HepG2 (cell line): ENCODE measurements at regions not wholly inside any gene's neighbourhood (a gene's known extent, or its start where the extent isn't known, plus 50 kb on each side); places are given as distances from the start of the nearest gene placed in this dataset.

ENCODE experiments used
- ATAC-seq: fragments of 200-7000 bp; cut with Tn5 transposase; 3 replicates; pipeline ENCODE4 v1.9.1; 2020; ENCODE audit warnings: mild to moderate bottlenecking, moderate library complexity
- BruUV-seq: library from RNA; stranded (reverse); fragments of 400-500 nt; replicated peaks from 2 replicates; lab custom pipeline; 2021; lab: Mats Ljungman, UMichigan
- CTCF ChIA-PET: fragments of 300-600 bp; formaldehyde crosslinking; extraction: SDS; loops from one replicate; lab custom pipeline; 2021; ENCODE audit warnings: low total read pairs, inconsistent platforms, low intra/inter-chr PET ratio; lab: Yijun Ruan, JAX
- POLR2A ChIA-PET: fragments of 350-600 bp; sonication (Branson Sonifier 250); formaldehyde crosslinking; loops from one replicate; lab custom pipeline; 2020; ENCODE audit warnings: antibody characterized with exemption, inconsistent platforms; lab: Yijun Ruan, JAX
- DNase-seq: peaks from one replicate; pipeline ENCODE4 v3.0.0-alpha.2; 2015; ENCODE audit warnings: low spot score
- FAIRE-seq: peaks from 3 replicates; lab custom pipeline; 2011; peaks lifted over from hg19 to GRCh38; lab: Jason Lieb, UNC
- H2AFZ ChIP-seq: one replicate; pipeline ENCODE4 v1.6.1; 2011; ENCODE audit warnings: low read length, inconsistent platforms
- H3K27ac ChIP-seq: fragments of 300-600 bp; 3 replicates; pipeline ENCODE4 v1.8.0; 2011; ENCODE audit warnings: mixed run types, mild to moderate bottlenecking, mixed read lengths, low read length, inconsistent platforms; ENCODE audit not compliant: insufficient read depth; ENCODE audit errors: extremely low read length
- H3K27me3 ChIP-seq, 2 experiments: fragments of 200-600 bp in 1 of 2; 2 replicates in 1 of 2; 3 replicates in 1 of 2; pipeline versions ENCODE4 v1.6.0 to v1.8.0; 2011; ENCODE audit warnings: low read length in 2 of 2, mild to moderate bottlenecking in 2 of 2, moderate library complexity in 2 of 2, inconsistent platforms in 1 of 2; ENCODE audit not compliant: insufficient read depth in 2 of 2, control insufficient read depth in 1 of 2
- H3K36me3 ChIP-seq, 2 experiments: fragments of 200-600 bp in 1 of 2; replicated peaks in 1 of 2; 2 replicates in 1 of 2; 3 replicates in 1 of 2; pipeline versions ENCODE4 v1.5.1 to v1.8.0; 2011; ENCODE audit warnings: low read length in 2 of 2, inconsistent platforms in 1 of 2; ENCODE audit not compliant: insufficient read depth in 2 of 2, control insufficient read depth in 1 of 2
- H3K4me1 ChIP-seq: 2 replicates; pipeline ENCODE4 v1.5.1; 2012; ENCODE audit warnings: low read length, inconsistent platforms; ENCODE audit not compliant: insufficient read depth
- H3K4me2 ChIP-seq: 2 replicates; pipeline ENCODE4 v1.6.0; 2011; ENCODE audit warnings: low read depth, low read length, inconsistent platforms
- H3K4me3 ChIP-seq, 3 experiments: fragments of 200-600 bp in 1 of 3; sonication (generic), shearing (Covaris generic) in 1 of 3; replicated peaks in 1 of 3; 2 replicates each; pipeline ENCODE4 v1.5.1; 2011 to 2016; ENCODE audit warnings: low read length in 3 of 3, inconsistent platforms in 2 of 3, low read depth in 2 of 3, mild to moderate bottlenecking in 2 of 3, control low read depth in 1 of 3, mixed read lengths in 1 of 3; ENCODE audit not compliant: insufficient read depth in 1 of 3
- H3K79me2 ChIP-seq: one replicate; pipeline ENCODE4 v1.6.1; 2011; ENCODE audit warnings: low read length, inconsistent platforms; ENCODE audit not compliant: insufficient read depth
- H3K9ac ChIP-seq: 2 replicates; pipeline ENCODE4 v1.6.0; 2011; ENCODE audit warnings: mild to moderate bottlenecking, low read depth, low read length, inconsistent platforms; ENCODE audit not compliant: insufficient read depth
- H3K9me3 ChIP-seq: 2 replicates; pipeline ENCODE4 v1.5.1; 2012; ENCODE audit warnings: mild to moderate bottlenecking, low read length
- H4K20me1 ChIP-seq: 2 replicates; pipeline ENCODE4 v1.6.0; 2011; ENCODE audit warnings: inconsistent platforms, mild to moderate bottlenecking, low read length, moderate library complexity; ENCODE audit not compliant: insufficient read depth
- ISX ChIP-seq: sonication (generic); formaldehyde crosslinking; conservative IDR thresholded peaks from 2 replicates; pipeline ENCODE4 v1.5.0; 2020; ENCODE audit warnings: missing genetic modification reagents
- KAT2B ChIP-seq: fragments of 150-350 bp; IDR thresholded peaks from 2 replicates; pipeline ENCODE4 v1.6.1; 2014; ENCODE audit warnings: low read depth, low read length, borderline replicate concordance
- MATR3 ChIP-seq: sonication (generic); formaldehyde crosslinking; IDR thresholded peaks from 2 replicates; pipeline ENCODE4 v1.4.0; 2020; ENCODE audit warnings: missing genetic modification reagents
- PRPF4 ChIP-seq: fragments of 200-400 bp; formaldehyde crosslinking; IDR thresholded peaks from 2 replicates; pipeline ENCODE4 v1.6.1; 2016; ENCODE audit warnings: low read length, low read depth; ENCODE audit not compliant: poor library complexity, severe bottlenecking
- REPIN1 ChIP-seq: sonication (generic); formaldehyde crosslinking; IDR thresholded peaks from 2 replicates; pipeline ENCODE4 v1.8.0; 2022; ENCODE audit warnings: missing genetic modification reagents, low read depth, mild to moderate bottlenecking, borderline replicate concordance
- TCF12 ChIP-seq, 2 experiments: fragments of 450-650 bp in 1 of 2; sonication (generic) in 1 of 2; formaldehyde crosslinking in 1 of 2; IDR thresholded peaks; 2 replicates each; pipeline versions ENCODE4 v1.6.1 to v1.8.0; 2017 to 2022; ENCODE audit warnings: antibody characterized with exemption in 1 of 2, mild to moderate bottlenecking in 1 of 2, missing genetic modification reagents in 1 of 2, moderate library complexity in 1 of 2
- ZNF124 ChIP-seq: sonication (generic); formaldehyde crosslinking; IDR thresholded peaks from 2 replicates; pipeline ENCODE4 v1.4.0; 2020; ENCODE audit warnings: missing genetic modification reagents
- ZNF496 ChIP-seq: sonication (generic); formaldehyde crosslinking; IDR thresholded peaks from 2 replicates; pipeline ENCODE4 v1.8.1; 2023; ENCODE audit warnings: mild to moderate bottlenecking, moderate library complexity, missing genetic modification reagents; ENCODE audit not compliant: insufficient replicate concordance
- WGBS: methylation state at CpG from one replicate; pipeline ENCODE4 v1.1.6; 2017; ENCODE audit warnings: low lambda C conversion rate; 5-methylcytosine and 5-hydroxymethylcytosine counted together
- in situ Hi-C: cut with HindIII; loops from 2 replicates; pipeline ENCODE4 v1.10.0; 2017; ENCODE audit warnings: low pct_unique_long_range_greater_than_20kb; ENCODE audit not compliant: extremely low pct_ligation_motif_present
- intact Hi-C: fragments of 100-400 bp; cut with micrococcal nuclease; formaldehyde crosslinking; loops from one replicate; pipeline ENCODE4 v1.10.0; 2022; ENCODE audit not compliant: unreplicated experiment
- TF ChIP-seq, protein P1 (sequence below): sonication (generic); formaldehyde crosslinking; IDR thresholded peaks from 2 replicates; pipeline ENCODE4 v1.5.1; 2020; ENCODE audit warnings: missing genetic modification reagents, mild to moderate bottlenecking, borderline replicate concordance
- TF ChIP-seq, protein P2 (sequence below): sonication (generic); formaldehyde crosslinking; IDR thresholded peaks from 2 replicates; pipeline ENCODE4 v1.5.1; 2020; ENCODE audit warnings: mild to moderate bottlenecking, moderate library complexity, missing genetic modification reagents
- TF ChIP-seq, protein P3 (sequence below): sonication (generic); formaldehyde crosslinking; IDR thresholded peaks from 2 replicates; pipeline ENCODE4 v1.5.1; 2020; ENCODE audit warnings: missing genetic modification reagents, mild to moderate bottlenecking, borderline replicate concordance
- TF ChIP-seq, protein P4 (sequence below): sonication (generic); formaldehyde crosslinking; IDR thresholded peaks from 2 replicates; pipeline ENCODE4 v1.9.0; 2021; ENCODE audit warnings: missing genetic modification reagents, mild to moderate bottlenecking, borderline replicate concordance
- TF ChIP-seq, protein P5 (sequence below): sonication (generic); formaldehyde crosslinking; IDR thresholded peaks from 2 replicates; pipeline ENCODE4 v1.5.0; 2020; ENCODE audit warnings: missing genetic modification reagents, mild to moderate bottlenecking, borderline replicate concordance

DNA sequence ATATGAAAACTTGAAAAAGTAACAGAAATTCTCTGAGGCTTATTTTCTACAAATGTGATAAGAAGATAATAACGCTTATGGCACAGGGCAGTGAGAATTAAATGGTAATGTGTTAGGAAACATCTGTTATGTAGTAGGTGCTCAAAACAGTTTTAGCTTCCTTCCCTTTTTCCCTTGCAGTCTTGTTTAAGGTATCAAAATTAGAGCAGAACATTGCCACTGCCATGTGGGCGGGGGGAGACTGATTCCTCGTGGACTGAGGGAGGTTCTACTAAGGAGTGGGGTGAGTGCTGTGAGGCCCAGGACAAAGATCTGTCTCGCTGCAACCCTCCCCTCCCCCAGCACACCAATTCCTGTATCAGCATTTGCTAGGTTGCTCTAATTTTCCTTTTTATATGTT lies 702.4 kb downstream of the TUSC7 start:
- DNase-seq: no peak
- in situ Hi-C loops (no loop called here), intact Hi-C loops (no loop called here)
- no peak overlapping the region for H3K4me3 ChIP-seq
- H3K9ac ChIP-seq: no peak overlapping the region
- H3K79me2 ChIP-seq: no peaks in the 10 kb centered on the region
- H2AFZ ChIP-seq: no peak overlapping the region
- no peaks in the 10 kb centered on the region for H3K9me3 ChIP-seq
- no peak for FAIRE-seq
- POLR2A ChIA-PET: no interaction called here
- 18% methylated on average over 2 of the region's 4 CpGs for whole genome bisulfite sequencing
- no TSS peak for BruUV-seq
- no peak overlapping the region for H3K4me2 ChIP-seq
- H3K27ac ChIP-seq: no peak overlapping the region
- H3K36me3 ChIP-seq: no peaks in the 10 kb centered on the region
- CTCF ChIA-PET: no interaction called here
- H3K27me3 ChIP-seq: no peaks in the 10 kb centered on the region
- no peak for TF ChIP-seq ZNF124
- no peak for TF ChIP-seq PRPF4
- no peak for TF ChIP-seq MATR3 (CRISPR knock-in tag)
- no peak for TF ChIP-seq KAT2B
- TF ChIP-seq REPIN1 (CRISPR knock-in tag): no peak
- TF ChIP-seq, protein P1, sequence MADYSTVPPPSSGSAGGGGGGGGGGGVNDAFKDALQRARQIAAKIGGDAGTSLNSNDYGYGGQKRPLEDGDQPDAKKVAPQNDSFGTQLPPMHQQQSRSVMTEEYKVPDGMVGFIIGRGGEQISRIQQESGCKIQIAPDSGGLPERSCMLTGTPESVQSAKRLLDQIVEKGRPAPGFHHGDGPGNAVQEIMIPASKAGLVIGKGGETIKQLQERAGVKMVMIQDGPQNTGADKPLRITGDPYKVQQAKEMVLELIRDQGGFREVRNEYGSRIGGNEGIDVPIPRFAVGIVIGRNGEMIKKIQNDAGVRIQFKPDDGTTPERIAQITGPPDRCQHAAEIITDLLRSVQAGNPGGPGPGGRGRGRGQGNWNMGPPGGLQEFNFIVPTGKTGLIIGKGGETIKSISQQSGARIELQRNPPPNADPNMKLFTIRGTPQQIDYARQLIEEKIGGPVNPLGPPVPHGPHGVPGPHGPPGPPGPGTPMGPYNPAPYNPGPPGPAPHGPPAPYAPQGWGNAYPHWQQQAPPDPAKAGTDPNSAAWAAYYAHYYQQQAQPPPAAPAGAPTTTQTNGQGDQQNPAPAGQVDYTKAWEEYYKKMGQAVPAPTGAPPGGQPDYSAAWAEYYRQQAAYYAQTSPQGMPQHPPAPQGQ (CRISPR knock-in tag): no peak
- TF ChIP-seq, protein P2, sequence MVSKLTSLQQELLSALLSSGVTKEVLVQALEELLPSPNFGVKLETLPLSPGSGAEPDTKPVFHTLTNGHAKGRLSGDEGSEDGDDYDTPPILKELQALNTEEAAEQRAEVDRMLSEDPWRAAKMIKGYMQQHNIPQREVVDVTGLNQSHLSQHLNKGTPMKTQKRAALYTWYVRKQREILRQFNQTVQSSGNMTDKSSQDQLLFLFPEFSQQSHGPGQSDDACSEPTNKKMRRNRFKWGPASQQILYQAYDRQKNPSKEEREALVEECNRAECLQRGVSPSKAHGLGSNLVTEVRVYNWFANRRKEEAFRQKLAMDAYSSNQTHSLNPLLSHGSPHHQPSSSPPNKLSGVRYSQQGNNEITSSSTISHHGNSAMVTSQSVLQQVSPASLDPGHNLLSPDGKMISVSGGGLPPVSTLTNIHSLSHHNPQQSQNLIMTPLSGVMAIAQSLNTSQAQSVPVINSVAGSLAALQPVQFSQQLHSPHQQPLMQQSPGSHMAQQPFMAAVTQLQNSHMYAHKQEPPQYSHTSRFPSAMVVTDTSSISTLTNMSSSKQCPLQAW (CRISPR knock-in tag): no peak
- TF ChIP-seq ZNF496 (CRISPR knock-in tag): no peak
- no peak for TF ChIP-seq ISX (CRISPR knock-in tag)
- no peak for TF ChIP-seq TCF12 (IDR thresholded peaks at IDR 0.05)
- TF ChIP-seq TCF12 (CRISPR knock-in tag; IDR thresholded peaks at IDR 0.05): no peak
- TF ChIP-seq, protein P3, sequence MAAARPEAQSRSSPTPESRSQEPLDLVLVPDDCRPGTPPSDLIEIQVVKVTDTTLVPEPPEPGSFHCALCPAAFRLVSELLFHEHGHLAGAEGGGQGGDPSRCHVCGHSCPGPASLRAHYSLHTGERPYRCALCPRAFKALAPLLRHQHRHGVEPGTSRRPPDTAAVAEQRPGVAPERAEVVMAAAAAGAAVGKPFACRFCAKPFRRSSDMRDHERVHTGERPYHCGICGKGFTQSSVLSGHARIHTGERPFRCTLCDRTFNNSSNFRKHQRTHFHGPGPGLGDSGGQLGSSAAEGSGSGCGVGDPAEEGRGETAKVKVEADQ (CRISPR knock-in tag): no peak
- TF ChIP-seq, protein P4, sequence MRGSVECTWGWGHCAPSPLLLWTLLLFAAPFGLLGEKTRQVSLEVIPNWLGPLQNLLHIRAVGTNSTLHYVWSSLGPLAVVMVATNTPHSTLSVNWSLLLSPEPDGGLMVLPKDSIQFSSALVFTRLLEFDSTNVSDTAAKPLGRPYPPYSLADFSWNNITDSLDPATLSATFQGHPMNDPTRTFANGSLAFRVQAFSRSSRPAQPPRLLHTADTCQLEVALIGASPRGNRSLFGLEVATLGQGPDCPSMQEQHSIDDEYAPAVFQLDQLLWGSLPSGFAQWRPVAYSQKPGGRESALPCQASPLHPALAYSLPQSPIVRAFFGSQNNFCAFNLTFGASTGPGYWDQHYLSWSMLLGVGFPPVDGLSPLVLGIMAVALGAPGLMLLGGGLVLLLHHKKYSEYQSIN (CRISPR knock-in tag): no peak
- TF ChIP-seq, protein P5, sequence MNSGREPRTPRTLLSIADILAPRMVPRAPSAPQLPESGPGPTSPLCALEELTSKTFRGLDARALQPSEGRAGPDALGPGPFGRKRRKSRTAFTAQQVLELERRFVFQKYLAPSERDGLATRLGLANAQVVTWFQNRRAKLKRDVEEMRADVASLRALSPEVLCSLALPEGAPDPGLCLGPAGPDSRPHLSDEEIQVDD (CRISPR knock-in tag): no peak
- TF ChIP-seq, all 625 proteins: peak for 0
- Histone ChIP-seq H4K20me1 (no peaks in the 10 kb centered on the region), H3K4me1 (no peaks in the 10 kb centered on the region)
- no peak for ATAC-seq
